ENCODE measurements at regions not wholly inside any gene's neighbourhood (a gene's known extent, or its start where the extent isn't known, plus 50 kb on each side); places are given as distances from the start of the nearest gene placed in this dataset.
"Not testable (repeated sequence)": the region's sequence is repeated elsewhere in the genome, so short reads cannot be mapped to it uniquely, and the experiment has no call there.

DNA sequence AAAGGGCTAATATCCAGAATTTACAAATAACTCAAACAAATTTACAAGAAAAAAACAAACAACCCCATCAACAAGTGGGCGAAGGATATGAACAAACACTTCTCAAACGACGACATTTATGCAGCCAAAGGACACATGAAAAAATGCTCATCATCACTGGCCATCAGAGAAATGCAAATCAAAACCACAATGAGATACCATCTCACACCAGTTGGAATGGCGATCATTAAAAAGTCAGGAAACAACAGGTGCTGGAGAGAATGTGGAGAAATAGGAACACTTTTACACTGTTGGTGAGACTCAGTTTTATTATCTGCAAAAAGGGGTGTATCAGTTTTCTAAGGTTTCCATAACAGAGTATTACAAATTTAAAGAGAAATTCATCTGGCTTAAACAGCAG, 153.5 kb upstream of the ITGA1 start:
- WGBS, 2 experiments (ENCODE audit: extremely low coverage in 1 of 2, insufficient coverage in 1 of 2, insufficient read length in 1 of 2, insufficient replicate concordance in 2 of 2, low coverage in 1 of 2, low lambda C conversion rate in 2 of 2, missing lambda C conversion rate in 1 of 2), result 100% methylated on average over 4 of the region's 4 CpGs; no CpG with 5 or more reads in 1 of the 2 experiments
- H2BK12ac ChIP-seq (ENCODE audit: low read depth, low read length); POLR2A ChIA-PET (ENCODE audit: partially characterized antibody): not testable (repeated sequence)

More for the DNA sequence above, 153.5 kb upstream of the ITGA1 start:
- H3K27ac ChIP-seq (ENCODE audit: low read depth, low read length); H2BK15ac ChIP-seq (ENCODE audit: low read length); H3K4me2 ChIP-seq (ENCODE audit: insufficient read depth in 1 of 2, low read depth in 2 of 2, low read length in 2 of 2); CTCF ChIA-PET (ENCODE audit: partially characterized antibody); FAIRE-seq; H3K9me3 ChIP-seq (ENCODE audit: insufficient read depth in 2 of 2, low read depth in 1 of 2, low read length in 1 of 2); H2AK5ac ChIP-seq (ENCODE audit: low read depth, low read length); H4K8ac ChIP-seq (ENCODE audit: extremely low read depth, insufficient read depth, low read length); H3K4ac ChIP-seq (replicated peaks; ENCODE audit: insufficient read length, low read depth, low read length); H3K18ac ChIP-seq (ENCODE audit: extremely low read depth, low read length); H3K9ac ChIP-seq (replicated peaks in 1 of 4; ENCODE audit: extremely low read depth in 1 of 4, low read depth in 3 of 4, low read length in 3 of 4); H3K14ac ChIP-seq (ENCODE audit: insufficient read length); H3K79me1 ChIP-seq (ENCODE audit: low read depth, low read length); DNase-seq (ENCODE audit: low read depth in 1 of 2, low spot score in 2 of 2); H4K91ac ChIP-seq (replicated peaks; ENCODE audit: insufficient read length, low read length); H2BK5ac ChIP-seq (ENCODE audit: low read depth, low read length); H3K79me2 ChIP-seq (ENCODE audit: control insufficient read depth in 1 of 2, insufficient read depth in 2 of 2, low read length in 2 of 2); H3K23me2 ChIP-seq (ENCODE audit: low read depth, low read length); H2BK20ac ChIP-seq (ENCODE audit: low read length); H3K27me3 ChIP-seq (replicated peaks in 1 of 4; ENCODE audit: control insufficient read depth in 3 of 4, extremely low read depth in 1 of 4, insufficient read depth in 3 of 4, low read length in 3 of 4); H3K4me3 ChIP-seq (ENCODE audit: extremely low read depth in 1 of 4, insufficient read depth in 2 of 4, low read depth in 3 of 4, low read length in 4 of 4); H2BK120ac ChIP-seq (replicated peaks; ENCODE audit: low read depth, low read length); H3K23ac ChIP-seq (ENCODE audit: insufficient read length); H3K56ac ChIP-seq (replicated peaks; ENCODE audit: insufficient read length, low read depth, low read length); H4K5ac ChIP-seq (ENCODE audit: insufficient read length, low read depth, low read length); H3K4me1 ChIP-seq (replicated peaks in 1 of 4; ENCODE audit: control insufficient read depth in 3 of 4, insufficient read depth in 4 of 4, low read length in 3 of 4); H4K20me1 ChIP-seq (replicated peaks in 1 of 2; ENCODE audit: control insufficient read depth in 1 of 2, insufficient read depth in 2 of 2, low read length in 2 of 2); H2AFZ ChIP-seq (ENCODE audit: low read length); H3K36me3 ChIP-seq (ENCODE audit: control insufficient read depth in 2 of 4, insufficient read depth in 4 of 4, low read length in 3 of 4): not testable (repeated sequence)

Data from H1 (cell line).